ENCODE measurements at regions not wholly inside any gene's neighbourhood (a gene's known extent, or its start where the extent isn't known, plus 50 kb on each side); places are given as distances from the start of the nearest gene placed in this dataset.

DNA sequence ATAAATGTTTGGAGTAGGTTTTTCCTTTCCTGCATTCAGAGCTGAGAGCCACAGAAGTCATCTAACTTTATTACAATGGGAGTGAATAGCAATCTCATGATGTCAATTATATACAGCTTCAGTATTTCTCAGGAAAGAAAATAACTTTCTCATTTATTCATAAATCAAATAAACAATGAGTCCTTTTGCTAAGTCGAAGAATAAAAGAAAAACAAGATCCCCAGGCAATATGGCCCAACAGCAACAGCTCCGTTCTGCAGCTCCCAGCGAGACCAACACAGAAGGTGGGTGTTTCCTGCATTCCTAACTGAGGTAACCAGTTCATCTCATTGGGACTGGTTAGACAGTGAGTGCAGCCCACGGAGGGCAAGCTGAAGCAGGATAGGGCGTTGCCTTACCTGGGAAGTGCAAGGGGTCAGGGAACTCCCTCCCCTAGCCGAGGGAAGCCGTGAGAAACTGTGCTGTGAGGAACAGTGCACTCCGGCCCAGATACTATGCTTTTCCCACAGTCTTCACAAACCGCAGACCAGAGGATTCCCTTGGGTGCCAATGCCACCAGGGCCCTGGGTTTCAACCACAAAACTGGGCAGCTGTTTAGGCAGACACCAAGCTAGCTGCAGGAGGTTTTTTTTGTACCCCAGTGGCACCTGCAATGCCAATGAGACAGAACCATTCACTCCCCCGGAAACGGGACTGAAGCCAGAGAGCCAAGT is 128.2 kb downstream of the SLITRK1 start:
- H3K4me3 Mint-ChIP-seq, result no peak overlapping the region
- H3K27me3 Mint-ChIP-seq (ENCODE audit: insufficient read depth, low read depth, poor library complexity), result peaks cover 4% of the 10 kb centered on the region
- Histone ChIP-seq H3K79me2 (replicated peaks; ENCODE audit: insufficient read depth) (no peaks in the 10 kb centered on the region), H3K27ac (ENCODE audit: low read depth) (no peak overlapping the region), H4K20me1 (replicated peaks; ENCODE audit: insufficient read depth) (no peaks in the 10 kb centered on the region), H3K4me3 (no peak overlapping the region), H3K36me3 (ENCODE audit: insufficient read depth) (no peaks in the 10 kb centered on the region), H3K27me3 (ENCODE audit: insufficient read depth) (no peaks in the 10 kb centered on the region), H3F3A (replicated peaks; ENCODE audit: low read depth) (no peaks in the 10 kb centered on the region), H2AFZ (no peak overlapping the region), H3K9me2 (ENCODE audit: insufficient read depth) (no peaks in the 10 kb centered on the region), H3K4me1 (ENCODE audit: insufficient read depth) (no peaks in the 10 kb centered on the region), H3K4me2 (no peak overlapping the region)
- no peaks in the 10 kb centered on the region; the same call in 2 of the 3 replicates for H3K36me3 Mint-ChIP-seq (ENCODE audit: low read depth)
- ATAC-seq (no peak), DNase-seq (ENCODE audit: low spot score) (no peak)
- peaks cover 3% of the 10 kb centered on the region; the same call in 1 of the 3 replicates for H3K9me3 Mint-ChIP-seq
- TF ChIP-seq, protein P1, sequence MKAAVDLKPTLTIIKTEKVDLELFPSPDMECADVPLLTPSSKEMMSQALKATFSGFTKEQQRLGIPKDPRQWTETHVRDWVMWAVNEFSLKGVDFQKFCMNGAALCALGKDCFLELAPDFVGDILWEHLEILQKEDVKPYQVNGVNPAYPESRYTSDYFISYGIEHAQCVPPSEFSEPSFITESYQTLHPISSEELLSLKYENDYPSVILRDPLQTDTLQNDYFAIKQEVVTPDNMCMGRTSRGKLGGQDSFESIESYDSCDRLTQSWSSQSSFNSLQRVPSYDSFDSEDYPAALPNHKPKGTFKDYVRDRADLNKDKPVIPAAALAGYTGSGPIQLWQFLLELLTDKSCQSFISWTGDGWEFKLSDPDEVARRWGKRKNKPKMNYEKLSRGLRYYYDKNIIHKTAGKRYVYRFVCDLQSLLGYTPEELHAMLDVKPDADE (IDR thresholded peaks at IDR 0.05), result no peak
- TF ChIP-seq POLR2AphosphoS5 (IDR thresholded peaks at IDR 0.05; ENCODE audit: low read depth) (no peak), ZNF331 (CRISPR knock-in tag; IDR thresholded peaks at IDR 0.05; ENCODE audit: low read depth) (no peak), EZH2 (IDR thresholded peaks at IDR 0.05; ENCODE audit: low read depth, unreplicated experiment) (no peak), JUNB (IDR thresholded peaks at IDR 0.05; ENCODE audit: unreplicated experiment) (no peak), STAT1 (IDR thresholded peaks at IDR 0.05; ENCODE audit: unreplicated experiment) (no peak), ZNF114 (CRISPR knock-in tag; IDR thresholded peaks at IDR 0.05) (no peak), EZH2phosphoT487 (IDR thresholded peaks at IDR 0.05; ENCODE audit: unreplicated experiment) (no peak), NANOG (IDR thresholded peaks at IDR 0.05; ENCODE audit: borderline replicate concordance) (no peak)
- TF ChIP-seq, protein P2, sequence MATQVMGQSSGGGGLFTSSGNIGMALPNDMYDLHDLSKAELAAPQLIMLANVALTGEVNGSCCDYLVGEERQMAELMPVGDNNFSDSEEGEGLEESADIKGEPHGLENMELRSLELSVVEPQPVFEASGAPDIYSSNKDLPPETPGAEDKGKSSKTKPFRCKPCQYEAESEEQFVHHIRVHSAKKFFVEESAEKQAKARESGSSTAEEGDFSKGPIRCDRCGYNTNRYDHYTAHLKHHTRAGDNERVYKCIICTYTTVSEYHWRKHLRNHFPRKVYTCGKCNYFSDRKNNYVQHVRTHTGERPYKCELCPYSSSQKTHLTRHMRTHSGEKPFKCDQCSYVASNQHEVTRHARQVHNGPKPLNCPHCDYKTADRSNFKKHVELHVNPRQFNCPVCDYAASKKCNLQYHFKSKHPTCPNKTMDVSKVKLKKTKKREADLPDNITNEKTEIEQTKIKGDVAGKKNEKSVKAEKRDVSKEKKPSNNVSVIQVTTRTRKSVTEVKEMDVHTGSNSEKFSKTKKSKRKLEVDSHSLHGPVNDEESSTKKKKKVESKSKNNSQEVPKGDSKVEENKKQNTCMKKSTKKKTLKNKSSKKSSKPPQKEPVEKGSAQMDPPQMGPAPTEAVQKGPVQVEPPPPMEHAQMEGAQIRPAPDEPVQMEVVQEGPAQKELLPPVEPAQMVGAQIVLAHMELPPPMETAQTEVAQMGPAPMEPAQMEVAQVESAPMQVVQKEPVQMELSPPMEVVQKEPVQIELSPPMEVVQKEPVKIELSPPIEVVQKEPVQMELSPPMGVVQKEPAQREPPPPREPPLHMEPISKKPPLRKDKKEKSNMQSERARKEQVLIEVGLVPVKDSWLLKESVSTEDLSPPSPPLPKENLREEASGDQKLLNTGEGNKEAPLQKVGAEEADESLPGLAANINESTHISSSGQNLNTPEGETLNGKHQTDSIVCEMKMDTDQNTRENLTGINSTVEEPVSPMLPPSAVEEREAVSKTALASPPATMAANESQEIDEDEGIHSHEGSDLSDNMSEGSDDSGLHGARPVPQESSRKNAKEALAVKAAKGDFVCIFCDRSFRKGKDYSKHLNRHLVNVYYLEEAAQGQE (IDR thresholded peaks at IDR 0.05; ENCODE audit: unreplicated experiment), result no peak
- TF ChIP-seq, protein P3, sequence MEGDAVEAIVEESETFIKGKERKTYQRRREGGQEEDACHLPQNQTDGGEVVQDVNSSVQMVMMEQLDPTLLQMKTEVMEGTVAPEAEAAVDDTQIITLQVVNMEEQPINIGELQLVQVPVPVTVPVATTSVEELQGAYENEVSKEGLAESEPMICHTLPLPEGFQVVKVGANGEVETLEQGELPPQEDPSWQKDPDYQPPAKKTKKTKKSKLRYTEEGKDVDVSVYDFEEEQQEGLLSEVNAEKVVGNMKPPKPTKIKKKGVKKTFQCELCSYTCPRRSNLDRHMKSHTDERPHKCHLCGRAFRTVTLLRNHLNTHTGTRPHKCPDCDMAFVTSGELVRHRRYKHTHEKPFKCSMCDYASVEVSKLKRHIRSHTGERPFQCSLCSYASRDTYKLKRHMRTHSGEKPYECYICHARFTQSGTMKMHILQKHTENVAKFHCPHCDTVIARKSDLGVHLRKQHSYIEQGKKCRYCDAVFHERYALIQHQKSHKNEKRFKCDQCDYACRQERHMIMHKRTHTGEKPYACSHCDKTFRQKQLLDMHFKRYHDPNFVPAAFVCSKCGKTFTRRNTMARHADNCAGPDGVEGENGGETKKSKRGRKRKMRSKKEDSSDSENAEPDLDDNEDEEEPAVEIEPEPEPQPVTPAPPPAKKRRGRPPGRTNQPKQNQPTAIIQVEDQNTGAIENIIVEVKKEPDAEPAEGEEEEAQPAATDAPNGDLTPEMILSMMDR (conservative IDR thresholded peaks at IDR 0.05; ENCODE audit: low read depth in 2 of 2), result no peak
- H3K27ac Mint-ChIP-seq, result no peak overlapping the region
- H3K4me1 Mint-ChIP-seq, result no peaks in the 10 kb centered on the region
